ENCODE measurements at regions not wholly inside any gene's neighbourhood (a gene's known extent, or its start where the extent isn't known, plus 50 kb on each side); places are given as distances from the start of the nearest gene placed in this dataset.

- no peak overlapping the region for H3K27ac Mint-ChIP-seq
- Histone ChIP-seq H3K27ac (ENCODE audit: low read depth) (no peak overlapping the region), H3K9me2 (ENCODE audit: insufficient read depth) (no peaks in the 10 kb centered on the region), H3K4me1 (ENCODE audit: insufficient read depth) (no peaks in the 10 kb centered on the region), H3F3A (replicated peaks; ENCODE audit: low read depth) (no peaks in the 10 kb centered on the region), H3K4me3 (no peak overlapping the region), H3K4me2 (no peak overlapping the region), H3K27me3 (ENCODE audit: insufficient read depth) (no peaks in the 10 kb centered on the region), H3K79me2 (replicated peaks; ENCODE audit: insufficient read depth) (no peaks in the 10 kb centered on the region), H4K20me1 (replicated peaks; ENCODE audit: insufficient read depth) (no peaks in the 10 kb centered on the region), H2AFZ (no peak overlapping the region), H3K36me3 (ENCODE audit: insufficient read depth) (no peaks in the 10 kb centered on the region)
- H3K27me3 Mint-ChIP-seq (ENCODE audit: insufficient read depth, low read depth, poor library complexity), result no peaks in the 10 kb centered on the region
- no peak for ATAC-seq
- no peak overlapping the region for H3K4me3 Mint-ChIP-seq
- DNase-seq (ENCODE audit: low spot score), result no peak
- no peaks in the 10 kb centered on the region for H3K4me1 Mint-ChIP-seq
- H3K36me3 Mint-ChIP-seq (ENCODE audit: low read depth), result no peaks in the 10 kb centered on the region
- no peaks in the 10 kb centered on the region for H3K9me3 Mint-ChIP-seq
- no peak for TF ChIP-seq CTCF (conservative IDR thresholded peaks at IDR 0.05; ENCODE audit: low read depth in 2 of 2)
- TF ChIP-seq ZNF331 (CRISPR knock-in tag; IDR thresholded peaks at IDR 0.05; ENCODE audit: low read depth), result no peak
- TF ChIP-seq NANOG (IDR thresholded peaks at IDR 0.05; ENCODE audit: borderline replicate concordance), result no peak
- no peak for TF ChIP-seq ZNF462 (CRISPR knock-in tag; IDR thresholded peaks at IDR 0.05)
- no peak for TF ChIP-seq JUNB (IDR thresholded peaks at IDR 0.05; ENCODE audit: unreplicated experiment)
- TF ChIP-seq CREB1 (CRISPR knock-in tag; IDR thresholded peaks at IDR 0.05; ENCODE audit: low read depth), result no peak
- no peak for TF ChIP-seq REST (IDR thresholded peaks at IDR 0.05; ENCODE audit: unreplicated experiment)
- no peak for TF ChIP-seq POLR2AphosphoS5 (IDR thresholded peaks at IDR 0.05; ENCODE audit: low read depth)
Measured at GRCh38 chr2:146748046-146748445, 1096.8 kb upstream of the ACVR2A start.

All from GM23338 (cell line).